ENCODE measurements at regions not wholly inside any gene's neighbourhood (a gene's known extent, or its start where the extent isn't known, plus 50 kb on each side); places are given as distances from the start of the nearest gene placed in this dataset.

DNA sequence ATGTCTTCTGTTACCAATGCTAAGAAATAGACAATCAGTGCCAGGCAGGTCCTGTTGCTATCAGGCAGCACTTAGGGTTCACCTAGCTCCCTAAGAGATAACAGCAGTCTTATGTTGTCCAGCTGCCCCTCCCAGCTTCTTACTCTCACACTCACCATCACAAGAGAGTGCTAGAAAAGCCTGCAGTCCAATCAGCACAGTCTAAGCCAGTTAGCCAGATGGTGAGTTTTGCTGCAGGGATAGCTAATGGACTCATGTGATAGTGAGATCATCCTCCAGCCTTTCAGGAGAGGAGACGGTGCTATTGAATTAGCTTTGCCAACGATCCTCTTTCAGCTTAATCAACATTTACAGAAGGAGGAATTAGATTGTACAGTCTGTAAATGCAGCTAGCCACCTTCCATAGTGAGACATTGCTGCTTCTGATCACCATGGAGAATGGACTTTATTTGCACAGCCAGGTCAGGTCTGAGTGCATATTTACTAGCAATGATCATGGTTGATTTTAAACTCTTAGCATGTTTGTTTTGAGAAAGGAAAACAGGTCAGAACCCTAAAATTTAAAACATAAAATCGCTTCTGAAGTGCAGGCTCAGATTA, 438.3 kb downstream of the CENPC start:
- no peak for DNase-seq

- no peak for DNase-seq
Observed at GRCh38 chr4:67104145-67104544, 441.2 kb downstream of the CENPC start.

DNA sequence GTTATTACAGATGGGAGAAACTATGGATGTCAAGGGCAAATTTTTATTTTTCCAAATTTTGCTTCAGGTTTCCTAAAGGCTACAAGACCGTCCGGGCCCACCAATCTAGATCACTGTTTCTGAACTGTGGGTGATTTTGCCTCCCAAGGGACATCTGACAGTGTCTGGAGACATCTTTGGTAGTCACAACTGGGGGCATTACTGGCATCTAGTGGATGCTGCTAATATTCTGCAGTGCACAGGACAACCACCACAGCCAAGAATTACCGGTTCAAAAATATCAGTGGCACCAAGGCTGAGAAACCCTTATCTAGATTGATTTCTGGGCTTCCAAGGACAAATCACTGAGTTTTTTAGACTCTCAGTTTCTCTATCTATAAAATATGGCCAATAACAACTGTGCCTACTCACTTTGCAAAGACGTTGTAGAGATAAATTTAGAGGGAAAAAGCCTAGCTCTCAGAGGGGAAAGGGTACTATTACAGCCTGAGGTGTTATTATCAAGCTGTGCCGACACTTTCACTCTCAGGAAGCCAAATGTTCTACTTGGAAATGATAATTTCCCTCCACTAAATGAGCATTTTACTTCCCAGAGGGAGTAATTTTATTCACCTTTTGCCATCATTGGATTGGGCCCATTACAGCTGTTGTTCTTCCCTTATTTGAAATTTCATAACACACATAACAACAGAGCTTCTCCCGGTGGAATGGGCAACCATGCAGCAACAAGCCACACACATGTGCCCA, 442.1 kb downstream of the CENPC start:
- no peak for DNase-seq

- no peak for DNase-seq
Observed at GRCh38 chr4:67101612-67102011, 443.7 kb downstream of the CENPC start.

- no peak for DNase-seq
Observed at GRCh38 chr4:67092351-67092750, 453.0 kb downstream of the CENPC start.

DNA sequence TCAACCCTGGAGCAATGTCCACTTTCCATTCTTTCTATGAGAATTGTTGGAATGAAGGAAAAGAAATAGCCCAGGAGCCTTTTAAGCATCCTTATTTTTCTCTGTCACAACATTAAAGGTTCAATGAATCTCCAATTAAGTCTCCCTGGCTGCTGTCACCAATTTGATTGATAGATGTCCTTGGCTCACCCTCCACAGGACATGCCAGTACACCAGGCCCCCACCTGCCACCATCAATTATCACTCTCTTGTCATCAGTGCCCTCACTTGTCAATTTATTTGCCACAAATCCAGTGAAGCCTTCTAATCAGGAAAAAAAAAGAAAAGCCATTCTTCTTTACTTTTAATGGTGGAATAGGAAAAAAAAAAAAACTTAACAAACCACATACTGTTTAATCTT, 453.6 kb downstream of the CENPC start:
- no peak for DNase-seq

- DNase-seq, result no peak
Observed at GRCh38 chr4:67087897-67088296, 457.4 kb downstream of the CENPC start.

- no peak for DNase-seq
Observed at GRCh38 chr4:67084783-67085182, 460.5 kb downstream of the CENPC start.

DNA sequence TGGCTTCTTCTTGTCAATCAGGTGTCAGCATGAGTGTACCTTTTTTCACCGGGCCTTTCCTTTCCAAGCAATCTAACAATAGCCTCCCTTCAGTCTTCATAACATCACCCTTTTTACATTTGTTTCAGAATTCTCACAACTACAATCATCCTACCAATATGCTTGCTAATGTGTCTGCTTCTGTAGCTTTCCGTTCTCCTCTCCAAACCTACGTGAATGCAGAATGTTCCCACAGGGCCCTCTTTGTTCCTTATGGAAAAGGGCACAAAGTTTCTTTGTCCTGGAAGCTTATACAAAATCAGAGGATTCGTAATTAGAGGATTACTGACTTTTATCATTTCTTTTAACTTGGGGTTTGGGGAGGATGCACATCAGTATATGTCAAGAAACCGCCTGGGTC, 461.8 kb downstream of the CENPC start:
- no peak for DNase-seq

- DNase-seq, result no peak
Observed at GRCh38 chr4:67082746-67083145, 462.6 kb downstream of the CENPC start.

GRCh38 chr4:67080046-67080557, 465.2 kb downstream of the CENPC start:
- no peak for DNase-seq

- no peak for DNase-seq
Observed at GRCh38 chr4:67071641-67072040, 473.7 kb downstream of the CENPC start.

- DNase-seq, result no peak
Observed at GRCh38 chr4:67055319-67055718, 490.0 kb downstream of the CENPC start.

GRCh38 chr4:67054896-67055295, 490.4 kb downstream of the CENPC start:
- no peak for DNase-seq

GRCh38 chr4:67052814-67053675, 492.3 kb downstream of the CENPC start:
- DNase-seq, result no peak

GRCh38 chr4:67051000-67051789, 494.1 kb downstream of the CENPC start:
- DNase-seq, result no peak

DNA sequence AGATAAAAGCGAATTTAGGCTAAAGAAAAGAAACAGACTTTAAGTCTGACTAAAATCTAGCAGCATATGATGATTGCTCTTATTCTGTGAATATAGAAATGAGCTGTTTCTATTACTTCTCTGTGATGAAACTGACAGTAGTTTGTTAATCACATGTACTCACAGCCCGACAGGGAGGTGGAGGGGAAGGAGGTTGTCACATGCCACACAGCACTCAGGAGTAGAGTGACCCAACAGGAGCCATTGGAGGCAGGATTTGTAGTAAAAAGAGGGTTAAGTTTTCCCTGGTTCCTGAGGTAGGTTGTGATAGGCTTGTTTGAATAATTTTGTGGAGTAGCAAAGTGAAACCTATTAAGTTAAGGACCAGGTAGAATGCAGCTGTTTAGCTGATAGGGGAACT, 495.9 kb downstream of the CENPC start:
- no peak for DNase-seq

DNA sequence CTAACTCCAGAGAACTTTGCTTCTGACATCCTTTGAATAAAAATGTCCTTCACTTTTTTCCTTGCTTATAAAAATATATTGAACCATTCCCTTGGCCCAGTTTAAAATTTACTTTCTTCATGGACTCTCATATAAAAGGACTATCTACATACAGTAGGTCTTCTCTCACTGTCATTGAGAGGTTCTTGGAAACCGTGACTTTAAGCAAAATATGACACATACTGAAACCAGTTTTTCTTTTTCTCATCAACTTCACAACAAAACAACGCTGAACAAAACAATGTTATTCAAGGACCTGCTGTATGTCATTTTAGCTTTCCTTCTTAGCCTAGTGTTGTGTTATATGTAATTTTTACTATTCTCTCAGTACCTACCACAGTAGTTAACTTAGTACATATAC, 496.8 kb downstream of the CENPC start:
- no peak for DNase-seq

- no peak for DNase-seq
Observed at GRCh38 chr4:67040315-67040714, 505.0 kb downstream of the CENPC start.

- no peak for DNase-seq
Observed at GRCh38 chr4:67038228-67038566, 507.1 kb downstream of the CENPC start.

DNA sequence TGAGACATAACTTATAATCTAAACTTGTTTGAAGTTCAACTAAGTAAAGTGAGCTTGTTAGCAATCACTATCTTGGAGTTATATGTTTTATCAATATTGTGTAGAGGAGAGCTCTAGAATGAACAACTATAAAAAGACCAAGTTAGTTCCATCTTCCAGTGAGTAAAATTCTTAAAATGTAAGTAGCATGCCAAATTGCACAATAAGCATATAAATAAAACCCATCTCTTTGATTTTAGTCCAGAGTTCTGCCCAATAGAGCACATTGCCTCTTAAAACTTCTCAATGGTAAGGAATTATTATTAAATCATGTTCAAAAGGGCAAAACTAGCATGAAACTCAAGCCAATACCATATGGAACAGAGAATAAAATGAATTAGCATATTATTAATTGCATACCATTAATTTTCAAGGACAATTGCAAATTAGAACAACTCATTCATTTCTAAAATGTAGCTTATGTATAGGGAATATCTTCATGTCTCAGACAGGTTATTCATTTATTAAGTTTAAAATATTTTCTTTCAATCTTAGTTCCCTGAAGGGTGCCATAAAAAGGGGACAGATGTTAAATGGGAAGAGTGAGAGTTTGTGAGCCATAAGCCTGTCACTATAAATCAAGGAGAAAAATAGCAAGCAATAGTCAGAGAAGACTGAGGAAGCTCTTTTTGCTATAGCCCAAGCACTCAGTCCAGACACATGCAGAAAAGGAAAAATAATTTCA, 507.6 kb downstream of the CENPC start:
- DNase-seq, result no peak

DNA sequence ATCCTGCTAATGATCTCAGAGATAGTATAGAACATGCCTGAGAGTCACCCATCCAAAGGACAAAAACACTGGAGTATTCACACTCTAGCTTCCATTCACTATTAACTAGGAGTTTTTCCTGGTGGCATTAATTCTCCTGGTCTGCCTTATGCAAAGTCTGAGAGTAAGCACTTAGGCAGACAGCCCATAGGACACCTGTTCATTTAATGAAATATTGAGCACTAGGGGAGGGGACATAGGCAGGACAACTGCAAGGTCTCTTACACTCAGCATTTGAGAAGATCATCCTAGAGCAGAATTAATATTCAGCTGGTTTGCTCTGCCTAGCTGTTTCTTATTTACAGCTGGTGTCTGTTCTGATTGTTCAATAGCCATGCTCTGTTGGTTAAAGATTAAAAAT, 508.5 kb downstream of the CENPC start:
- DNase-seq, result no peak
